OCI-LY7 (cell line): ENCODE measurements at regions not wholly inside any gene's neighbourhood (a gene's known extent, or its start where the extent isn't known, plus 50 kb on each side); places are given as distances from the start of the nearest gene placed in this dataset.

Source experiments
- BruUV-seq: library from RNA; stranded (reverse); fragments of 400-500 nt; replicated peaks from 2 replicates; lab custom pipeline; 2021; lab: Mats Ljungman, UMichigan
- CTCF ChIA-PET: fragments of 300-600 bp; sonication (Branson Sonifier 250); formaldehyde crosslinking; loops from one replicate; lab custom pipeline; 2022; ENCODE audit warnings: antibody characterized with exemption; ENCODE audit not compliant: unreplicated experiment; lab: Charles Lee
- POLR2A ChIA-PET: fragments of 300-600 bp; sonication (Branson Sonifier 250); formaldehyde crosslinking; loops from one replicate; lab custom pipeline; 2022; ENCODE audit warnings: antibody characterized with exemption; lab: Charles Lee
- DNase-seq: peaks from one replicate; pipeline ENCODE4 v3.0.0-alpha.2; 2015; ENCODE audit warnings: low spot score
- H2AFZ ChIP-seq: fragments of 200-600 bp; sonication (generic), shearing (Covaris generic); 2 replicates; pipeline ENCODE4 v1.6.1; 2014; ENCODE audit warnings: mild to moderate bottlenecking, antibody characterized with exemption, low read length, moderate library complexity
- H3K27ac ChIP-seq: fragments of 200-600 bp; sonication (generic); 2 replicates; pipeline ENCODE4 v1.5.1; 2014; ENCODE audit warnings: mixed run types, low read depth, mild to moderate bottlenecking, moderate library complexity, low read length, inconsistent platforms; ENCODE audit not compliant: poor library complexity, severe bottlenecking
- H3K36me3 ChIP-seq: fragments of 200-600 bp; sonication (generic); 2 replicates; pipeline ENCODE4 v1.6.1; 2014; ENCODE audit warnings: mild to moderate bottlenecking, antibody characterized with exemption, low read length, moderate library complexity, mixed read lengths; ENCODE audit not compliant: insufficient read depth
- H3K4me1 ChIP-seq: fragments of 200-600 bp; sonication (generic); 2 replicates; pipeline ENCODE4 v1.5.1; 2014; ENCODE audit warnings: mild to moderate bottlenecking, low read length; ENCODE audit not compliant: insufficient read depth, poor library complexity, severe bottlenecking
- H3K4me2 ChIP-seq: fragments of 200-600 bp; sonication (generic); 2 replicates; pipeline ENCODE4 v1.6.1; 2014; ENCODE audit warnings: mild to moderate bottlenecking, low read length
- H3K4me3 ChIP-seq: fragments of 200-600 bp; sonication (generic); 2 replicates; pipeline ENCODE4 v1.5.1; 2014; ENCODE audit warnings: mild to moderate bottlenecking, low read depth, low read length; ENCODE audit not compliant: poor library complexity, severe bottlenecking
- H3K79me2 ChIP-seq: fragments of 200-600 bp; sonication (generic); 2 replicates; pipeline ENCODE4 v1.6.1; 2016; ENCODE audit warnings: low read depth, mild to moderate bottlenecking, low read length, moderate library complexity, mixed read lengths; ENCODE audit not compliant: insufficient read depth
- H3K9me2 ChIP-seq: fragments of 200-600 bp; sonication (generic); 2 replicates; pipeline ENCODE4 v1.6.1; 2016; ENCODE audit warnings: mild to moderate bottlenecking, low read length, mixed read lengths; ENCODE audit not compliant: insufficient read depth
- H3K9me3 ChIP-seq: fragments of 200-600 bp; sonication (generic); 2 replicates; pipeline ENCODE4 v1.6.1; 2014; ENCODE audit warnings: mild to moderate bottlenecking, mixed run types, low read length, mixed read lengths
- H4K20me1 ChIP-seq: fragments of 200-600 bp; sonication (generic); 2 replicates; pipeline ENCODE4 v1.6.1; 2014; ENCODE audit warnings: mild to moderate bottlenecking, antibody characterized with exemption, low read length, moderate library complexity, mixed read lengths; ENCODE audit not compliant: insufficient read depth
- CTCF ChIP-seq: fragments of 200-600 bp; sonication (generic); conservative IDR thresholded peaks from 2 replicates; pipeline ENCODE4 v1.5.1; 2014; ENCODE audit warnings: mild to moderate bottlenecking, antibody characterized with exemption, low read length, moderate library complexity, mixed read lengths
- EZH2phosphoT487 ChIP-seq: fragments of 200-600 bp; sonication (generic); IDR thresholded peaks from 2 replicates; pipeline ENCODE4 v1.6.1; 2018; ENCODE audit warnings: low read depth, borderline replicate concordance, mild to moderate bottlenecking, mixed run types, antibody characterized with exemption, low read length, moderate library complexity, mixed read lengths
- intact Hi-C: fragments of 100-400 bp; cut with micrococcal nuclease; formaldehyde crosslinking; loops from one replicate; pipeline ENCODE4 v1.10.0; 2022; ENCODE audit not compliant: unreplicated experiment

- Histone ChIP-seq H2AFZ (no peak overlapping the region), H3K27ac (no peak overlapping the region), H3K4me2 (no peak overlapping the region), H3K4me3 (no peak overlapping the region), H3K9me3 (no peaks in the 10 kb centered on the region), H3K36me3 (no peaks in the 10 kb centered on the region), H4K20me1 (no peaks in the 10 kb centered on the region), H3K79me2 (no peaks in the 10 kb centered on the region), H3K9me2 (no peaks in the 10 kb centered on the region), H3K4me1 (no peaks in the 10 kb centered on the region)
- no TSS peak for BruUV-seq
- intact Hi-C loops: no loop called here
- no peak for TF ChIP-seq EZH2phosphoT487
- TF ChIP-seq CTCF: no peak
- DNase-seq: no peak
- ChIA-PET POLR2A (no interaction called here), CTCF (no interaction called here)
Observed at GRCh38 chr3:144521131-144521530, 549.5 kb downstream of the DIPK2A start.

- H2AFZ ChIP-seq: no peak overlapping the region
- H3K9me3 ChIP-seq: no peaks in the 10 kb centered on the region
- no peaks in the 10 kb centered on the region for H3K9me2 ChIP-seq
- no peaks in the 10 kb centered on the region for H3K79me2 ChIP-seq
- intact Hi-C loops: no loop called here
- no peaks in the 10 kb centered on the region for H4K20me1 ChIP-seq
- H3K4me1 ChIP-seq: no peaks in the 10 kb centered on the region
- no peak overlapping the region for H3K27ac ChIP-seq
- no peak overlapping the region for H3K4me3 ChIP-seq
- no peak overlapping the region for H3K4me2 ChIP-seq
- TF ChIP-seq EZH2phosphoT487: no peak
- TF ChIP-seq CTCF: no peak
- no peaks in the 10 kb centered on the region for H3K36me3 ChIP-seq
- ChIA-PET POLR2A (interaction anchor here (1.0 kb wide), 1 partner anchor 11 kb away, joined by 3 read pairs; no protein-coding TSS in a partner anchor), CTCF (no interaction called here)
- BruUV-seq: no TSS peak
- no peak for DNase-seq
Observed at GRCh38 chr3:144522456-144522855, 550.8 kb downstream of the DIPK2A start.

GRCh38 chr3:144523396-144523795 is 551.8 kb downstream of the DIPK2A start:
- no peak overlapping the region for H2AFZ ChIP-seq
- ChIA-PET POLR2A (interaction anchor here (1.0 kb wide), 1 partner anchor 12 kb away, joined by 3 read pairs; no protein-coding TSS in a partner anchor), CTCF (no interaction called here)
- no peak overlapping the region for H3K4me3 ChIP-seq
- H3K27ac ChIP-seq: no peak overlapping the region
- H3K9me3 ChIP-seq: no peaks in the 10 kb centered on the region
- DNase-seq: no peak
- H4K20me1 ChIP-seq: no peaks in the 10 kb centered on the region
- no TSS peak for BruUV-seq
- H3K4me2 ChIP-seq: no peak overlapping the region
- intact Hi-C loops: no loop called here
- no peaks in the 10 kb centered on the region for H3K4me1 ChIP-seq
- no peaks in the 10 kb centered on the region for H3K9me2 ChIP-seq
- no peak for TF ChIP-seq CTCF
- no peak for TF ChIP-seq EZH2phosphoT487
- H3K36me3 ChIP-seq: no peaks in the 10 kb centered on the region
- no peaks in the 10 kb centered on the region for H3K79me2 ChIP-seq
